GM19023 (cell line): ENCODE measurements at regions not wholly inside any gene's neighbourhood (a gene's known extent, or its start where the extent isn't known, plus 50 kb on each side); places are given as distances from the start of the nearest gene placed in this dataset.

ENCODE experiments used
- ATAC-seq: cut with Tn5 transposase; IDR thresholded peaks from one replicate; pipeline ENCODE4 v1.9.1; 2021; ENCODE audit warnings: mild to moderate bottlenecking, moderate library complexity; ENCODE audit not compliant: unreplicated experiment

- no peak for ATAC-seq
Observed at GRCh38 chr1:195153107-195153506, 1455.1 kb downstream of the KCNT2 start.

- ATAC-seq, result no peak
Observed at GRCh38 chr1:195150768-195151167, 1457.5 kb downstream of the KCNT2 start.

- no peak for ATAC-seq
Observed at GRCh38 chr1:195141294-195141693, 1466.9 kb downstream of the KCNT2 start.

- no peak for ATAC-seq
Observed at GRCh38 chr1:195130598-195130997, 1477.6 kb downstream of the KCNT2 start.

GRCh38 chr1:195122497-195122896, 1485.7 kb downstream of the KCNT2 start:
- ATAC-seq, result no peak

GRCh38 chr1:195113471-195113870, 1494.8 kb downstream of the KCNT2 start:
- no peak for ATAC-seq

- no peak for ATAC-seq
Observed at GRCh38 chr1:195105773-195106172, 1502.5 kb downstream of the KCNT2 start.

GRCh38 chr1:195105281-195105680, 1503.0 kb downstream of the KCNT2 start:
- ATAC-seq, result no peak

- ATAC-seq, result no peak
Observed at GRCh38 chr1:195097316-195097715, 1510.9 kb downstream of the KCNT2 start.

- ATAC-seq, result no peak
Observed at GRCh38 chr1:195096051-195096521, 1512.2 kb downstream of the KCNT2 start.

- ATAC-seq, result no peak
Observed at GRCh38 chr1:195085196-195085595, 1523.0 kb downstream of the KCNT2 start.

- ATAC-seq, result no peak
Observed at GRCh38 chr1:195082183-195082582, 1526.1 kb downstream of the KCNT2 start.

- ATAC-seq, result no peak
Observed at GRCh38 chr1:195076682-195077081, 1531.6 kb downstream of the KCNT2 start.

- no peak for ATAC-seq
Observed at GRCh38 chr1:195075973-195076372, 1532.3 kb downstream of the KCNT2 start.

- ATAC-seq, result no peak
Observed at GRCh38 chr1:195071461-195071860, 1536.8 kb downstream of the KCNT2 start.

- ATAC-seq, result no peak
Observed at GRCh38 chr1:195065437-195065836, 1542.8 kb downstream of the KCNT2 start.

- ATAC-seq, result no peak
Observed at GRCh38 chr1:195064358-195064757, 1543.9 kb downstream of the KCNT2 start.

GRCh38 chr1:195054217-195054687, 1554.0 kb downstream of the KCNT2 start:
- ATAC-seq, result no peak

- no peak for ATAC-seq
Observed at GRCh38 chr1:195053478-195053877, 1554.8 kb downstream of the KCNT2 start.

GRCh38 chr1:195047772-195048171, 1560.5 kb downstream of the KCNT2 start:
- no peak for ATAC-seq

- no peak for ATAC-seq
Observed at GRCh38 chr1:195045072-195045471, 1563.2 kb downstream of the KCNT2 start.

- no peak for ATAC-seq
Observed at GRCh38 chr1:195030793-195031192, 1577.4 kb downstream of the KCNT2 start.

- ATAC-seq, result no peak
Observed at GRCh38 chr1:195026792-195027191, 1581.4 kb downstream of the KCNT2 start.
